Gastroesophageal sphincter (tissue), 4 donors: ENCODE measurements at regions not wholly inside any gene's neighbourhood (a gene's known extent, or its start where the extent isn't known, plus 50 kb on each side); places are given as distances from the start of the nearest gene placed in this dataset.

Experiments used
- ATAC-seq: fragments of 150-250 bp; one replicate; pipeline ENCODE4 v1.9.1; 2016; ENCODE audit warnings: mild to moderate bottlenecking, moderate library complexity
- H3K27ac ChIP-seq, 4 donors: fragments of 200-600 bp; sonication (generic) in 3 of 4; 1 replicate in 3 of 4; 2 replicates in 1 of 4; pipeline ENCODE4 v1.5.1; 2016 to 2019
- H3K27me3 ChIP-seq: fragments of 200-600 bp; sonication (generic); one replicate; pipeline ENCODE4 v1.5.1; 2019
- H3K36me3 ChIP-seq, 2 donors: fragments of 200-600 bp; sonication (generic); one replicate each; pipeline ENCODE4 v1.5.1; 2019; ENCODE audit warnings: control low read depth in 1 of 2
- H3K4me1 ChIP-seq, 3 donors: fragments of 200-600 bp; sonication (generic); 1 replicate in 2 of 3; 2 replicates in 1 of 3; pipeline ENCODE4 v1.5.1; 2016 to 2019; ENCODE audit warnings: control low read depth in 2 of 3
- H3K4me3 ChIP-seq, 2 donors: fragments of 200-600 bp; sonication (generic); one replicate each; pipeline ENCODE4 v1.5.1; 2019; ENCODE audit warnings: mild to moderate bottlenecking in 1 of 2, moderate library complexity in 1 of 2
- H3K9me3 ChIP-seq, 3 donors: fragments of 200-600 bp; sonication (generic); one replicate each; pipeline ENCODE4 v1.5.1; 2017 to 2019; ENCODE audit warnings: control low read depth in 2 of 3
- EP300 ChIP-seq: sonication (generic); formaldehyde crosslinking; IDR thresholded peaks from one replicate; pipeline ENCODE4 v1.6.1; 2017; ENCODE audit warnings: antibody characterized with exemption, mild to moderate bottlenecking
- POLR2A ChIP-seq, 2 donors: fragments of 450-650 bp; IDR thresholded peaks; one replicate each; pipeline ENCODE4 v1.6.1; 2017; ENCODE audit warnings: antibody characterized with exemption in 2 of 2, mild to moderate bottlenecking in 2 of 2, moderate library complexity in 1 of 2
- POLR2AphosphoS5 ChIP-seq: sonication (generic); formaldehyde crosslinking; IDR thresholded peaks from one replicate; pipeline ENCODE4 v1.6.1; 2017; ENCODE audit warnings: antibody characterized with exemption
- WGBS, 2 donors: methylation state at CpG; one replicate each; pipeline ENCODE4 v1.1.5; 2018; ENCODE audit warnings: low coverage in 1 of 2; 5-methylcytosine and 5-hydroxymethylcytosine counted together
- TF ChIP-seq, protein P1 (sequence below), 4 experiments: fragments of 200-600 bp in 2 of 4; fragments of 450-650 bp in 2 of 4; sonication (generic) in 1 of 4; IDR thresholded peaks; one replicate each; pipeline ENCODE4 v1.5.1; 2017 to 2019; ENCODE audit warnings: antibody characterized with exemption in 4 of 4, mild to moderate bottlenecking in 2 of 4, moderate library complexity in 2 of 4

DNA sequence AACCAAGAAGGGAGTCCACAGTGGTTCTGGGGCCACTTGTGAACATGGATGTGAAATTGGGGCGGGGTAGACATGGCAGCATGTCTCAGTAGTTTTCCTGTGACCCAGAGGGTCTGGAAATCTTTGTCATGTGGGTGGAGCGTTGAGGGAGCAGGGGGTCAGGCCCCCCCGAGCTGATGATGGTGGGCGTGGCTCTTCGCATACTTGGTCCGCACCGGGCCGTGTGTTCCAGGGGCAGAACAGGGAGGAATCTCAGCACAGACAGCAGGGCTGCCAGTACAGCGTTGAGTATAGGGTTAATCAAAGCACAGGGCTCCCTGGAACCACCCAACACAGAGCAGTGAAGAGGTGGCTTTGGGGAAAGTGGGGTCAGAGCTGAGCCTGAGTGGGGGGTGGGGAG lies 267.5 kb downstream of the SEC14L1 start:
- Histone ChIP-seq H3K36me3 (peaks cover 0 to 1% of the 10 kb centered on the region in 2 donors), H3K4me3 (no peak overlapping the region), H3K4me1 (peaks cover 0 to 92% (median 61%) of the 10 kb centered on the region in 3 donors), H3K9me3 (no peaks in the 10 kb centered on the region), H3K27ac (peak overlapping the region; percentile 89 to 99 (median 94)), H3K27me3 (no peaks in the 10 kb centered on the region)
- TF ChIP-seq EP300 (no peak), POLR2A (IDR thresholded peaks at IDR 0.05) (peak in 1 of 2 donors; percentile 7), POLR2AphosphoS5 (peak; percentile 34)
- TF ChIP-seq, protein P1, sequence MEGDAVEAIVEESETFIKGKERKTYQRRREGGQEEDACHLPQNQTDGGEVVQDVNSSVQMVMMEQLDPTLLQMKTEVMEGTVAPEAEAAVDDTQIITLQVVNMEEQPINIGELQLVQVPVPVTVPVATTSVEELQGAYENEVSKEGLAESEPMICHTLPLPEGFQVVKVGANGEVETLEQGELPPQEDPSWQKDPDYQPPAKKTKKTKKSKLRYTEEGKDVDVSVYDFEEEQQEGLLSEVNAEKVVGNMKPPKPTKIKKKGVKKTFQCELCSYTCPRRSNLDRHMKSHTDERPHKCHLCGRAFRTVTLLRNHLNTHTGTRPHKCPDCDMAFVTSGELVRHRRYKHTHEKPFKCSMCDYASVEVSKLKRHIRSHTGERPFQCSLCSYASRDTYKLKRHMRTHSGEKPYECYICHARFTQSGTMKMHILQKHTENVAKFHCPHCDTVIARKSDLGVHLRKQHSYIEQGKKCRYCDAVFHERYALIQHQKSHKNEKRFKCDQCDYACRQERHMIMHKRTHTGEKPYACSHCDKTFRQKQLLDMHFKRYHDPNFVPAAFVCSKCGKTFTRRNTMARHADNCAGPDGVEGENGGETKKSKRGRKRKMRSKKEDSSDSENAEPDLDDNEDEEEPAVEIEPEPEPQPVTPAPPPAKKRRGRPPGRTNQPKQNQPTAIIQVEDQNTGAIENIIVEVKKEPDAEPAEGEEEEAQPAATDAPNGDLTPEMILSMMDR (IDR thresholded peaks at IDR 0.05) = no peak
- WGBS, 2 donors = no CpG with 5 or more reads among the region's 9 CpGs
- ATAC-seq = peak; percentile 35

DNA sequence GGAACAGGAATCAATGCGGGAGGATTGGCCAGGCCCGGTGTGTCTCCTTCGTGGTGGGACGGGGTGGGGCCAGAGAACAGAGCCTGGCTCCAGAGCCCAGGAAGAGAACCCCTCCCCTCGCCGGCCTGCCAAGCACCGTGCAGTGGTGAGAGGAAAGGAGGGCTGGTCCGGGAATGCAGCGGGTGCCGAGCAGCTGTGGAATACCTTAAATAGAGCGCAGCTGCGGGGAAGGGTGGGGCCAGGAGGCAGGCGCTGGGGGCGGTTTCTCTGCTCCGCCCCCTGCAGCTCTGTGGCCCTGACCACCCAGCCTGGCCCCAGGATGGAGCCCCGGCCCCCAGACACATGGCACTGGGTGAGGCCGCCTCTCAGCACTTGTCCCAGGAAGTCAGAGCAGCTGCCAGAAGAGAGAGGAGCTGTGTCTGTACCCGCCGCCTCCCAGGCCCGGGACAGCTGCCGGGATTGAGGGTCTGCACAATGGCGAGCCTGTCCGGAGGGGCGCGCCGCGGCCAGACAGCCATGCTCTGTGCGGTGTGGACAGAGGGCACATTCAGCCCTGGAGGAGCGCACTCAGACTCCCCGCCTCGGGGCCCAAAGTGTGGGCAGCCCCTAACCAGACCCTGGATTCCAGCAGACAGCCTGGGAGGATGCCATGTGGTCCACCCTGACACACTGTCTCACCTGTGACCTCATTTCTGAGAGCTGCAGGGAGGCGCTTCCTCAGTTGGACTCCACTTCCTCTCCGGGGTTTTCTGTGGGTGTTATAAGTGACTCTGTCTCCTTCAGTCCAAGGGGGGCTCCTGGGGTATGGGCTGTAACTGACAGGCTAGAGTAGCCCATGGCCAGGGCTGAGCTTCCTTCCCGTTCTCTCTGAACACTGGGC lies 268.8 kb downstream of the SEC14L1 start:
- WGBS, 2 donors = 9 to 59% methylated on average over 2 to 6 of the region's 34 CpGs
- H3K4me1 ChIP-seq = peaks cover 0 to 90% (median 49%) of the 10 kb centered on the region in 3 donors
- H3K36me3 ChIP-seq = no peaks in the 10 kb centered on the region
- peak; percentile 85 for ATAC-seq
- peak overlapping the region; percentile 89 to 99 (median 94) for H3K27ac ChIP-seq
- peak; percentile 37 to 53 for TF ChIP-seq POLR2A (IDR thresholded peaks at IDR 0.05)
- TF ChIP-seq, protein P1 (IDR thresholded peaks at IDR 0.05) = peak in 1 of 4 experiments; percentile 11
- peak; percentile 95 for TF ChIP-seq POLR2AphosphoS5
- TF ChIP-seq EP300 = no peak
- peak overlapping the region in 1 of 2 donors; percentile 40 for H3K4me3 ChIP-seq
- no peaks in the 10 kb centered on the region for H3K27me3 ChIP-seq
- no peaks in the 10 kb centered on the region for H3K9me3 ChIP-seq

DNA sequence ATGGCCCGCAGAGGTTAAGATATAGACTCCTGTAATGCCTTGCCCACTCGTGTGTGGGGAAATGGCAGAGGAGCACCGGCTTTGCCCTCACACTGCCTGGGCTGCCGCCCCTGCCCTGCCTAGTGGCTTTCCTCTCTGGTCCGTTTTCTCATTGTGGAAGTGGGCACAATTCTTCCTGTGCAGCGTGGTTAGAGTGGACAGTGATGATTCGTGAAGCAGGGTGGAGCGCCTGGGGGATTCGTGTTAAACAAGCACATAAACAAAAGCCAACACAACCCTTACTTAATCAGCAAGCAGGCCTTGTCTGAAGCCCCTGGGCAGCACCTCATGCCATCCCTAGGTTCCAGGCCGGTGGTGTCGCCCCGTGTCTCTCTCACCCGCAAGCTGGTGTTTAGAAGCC lies 269.7 kb downstream of the SEC14L1 start:
- H3K4me1 ChIP-seq = peaks cover 0 to 89% (median 45%) of the 10 kb centered on the region in 3 donors
- ATAC-seq = no peak
- H3K27me3 ChIP-seq = no peaks in the 10 kb centered on the region
- TF ChIP-seq EP300 (no peak), POLR2A (IDR thresholded peaks at IDR 0.05) (no peak), POLR2AphosphoS5 (no peak)
- TF ChIP-seq, protein P1 (IDR thresholded peaks at IDR 0.05) = no peak
- H3K27ac ChIP-seq = peak overlapping the region; percentile 88 to 99 (median 94)
- no peaks in the 10 kb centered on the region for H3K36me3 ChIP-seq
- no peak overlapping the region for H3K4me3 ChIP-seq
- no peaks in the 10 kb centered on the region for H3K9me3 ChIP-seq
- 100% methylated on average over 3 of the region's 13 CpGs; no CpG with 5 or more reads in 1 of the 2 donors for WGBS, 2 donors

DNA sequence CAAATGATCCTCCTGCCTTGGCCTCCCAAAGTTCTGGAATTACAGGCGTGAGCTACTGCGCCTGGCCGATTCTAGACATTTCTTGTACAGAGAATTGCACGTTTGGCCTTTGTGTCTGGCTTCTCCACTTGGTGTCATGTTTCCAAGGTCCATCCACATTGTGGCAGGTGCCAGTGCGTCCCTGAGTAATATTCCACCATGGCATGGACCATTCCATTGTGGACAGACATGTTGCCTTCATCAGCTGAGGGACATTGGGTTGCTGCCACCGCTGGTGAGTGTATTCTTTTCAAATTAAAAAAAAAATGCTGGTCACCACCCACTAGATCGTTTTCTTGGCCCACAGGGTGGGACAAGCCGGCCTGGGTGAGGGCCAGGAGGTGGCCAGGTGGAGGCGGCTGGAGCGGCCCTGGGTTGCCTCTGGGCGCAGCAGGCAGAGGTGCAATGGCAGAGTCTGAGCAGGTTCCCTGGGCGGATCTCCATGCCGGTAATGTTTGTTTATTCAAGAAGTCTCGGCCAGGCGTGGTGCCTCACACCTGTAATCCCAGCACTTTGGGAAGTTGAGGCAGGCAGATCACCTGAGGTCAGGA lies 274.1 kb downstream of the SEC14L1 start:
- no peak for ATAC-seq
- no peaks in the 10 kb centered on the region for H3K27me3 ChIP-seq
- no peak for TF ChIP-seq POLR2A (IDR thresholded peaks at IDR 0.05)
- TF ChIP-seq, protein P1 (IDR thresholded peaks at IDR 0.05) = no peak
- no peak for TF ChIP-seq EP300
- no peak for TF ChIP-seq POLR2AphosphoS5
- H3K4me3 ChIP-seq = no peak overlapping the region
- peaks cover 3 to 89% (median 39%) of the 10 kb centered on the region in 3 donors for H3K4me1 ChIP-seq
- 88% methylated on average over 5 to 6 of the region's 15 CpGs for WGBS, 2 donors
- no peaks in the 10 kb centered on the region for H3K36me3 ChIP-seq
- H3K27ac ChIP-seq = peak overlapping the region; percentile 1 to 99 (median 94)
- H3K9me3 ChIP-seq = no peaks in the 10 kb centered on the region
